ENCODE measurements at regions not wholly inside any gene's neighbourhood (a gene's known extent, or its start where the extent isn't known, plus 50 kb on each side); places are given as distances from the start of the nearest gene placed in this dataset.

DNA sequence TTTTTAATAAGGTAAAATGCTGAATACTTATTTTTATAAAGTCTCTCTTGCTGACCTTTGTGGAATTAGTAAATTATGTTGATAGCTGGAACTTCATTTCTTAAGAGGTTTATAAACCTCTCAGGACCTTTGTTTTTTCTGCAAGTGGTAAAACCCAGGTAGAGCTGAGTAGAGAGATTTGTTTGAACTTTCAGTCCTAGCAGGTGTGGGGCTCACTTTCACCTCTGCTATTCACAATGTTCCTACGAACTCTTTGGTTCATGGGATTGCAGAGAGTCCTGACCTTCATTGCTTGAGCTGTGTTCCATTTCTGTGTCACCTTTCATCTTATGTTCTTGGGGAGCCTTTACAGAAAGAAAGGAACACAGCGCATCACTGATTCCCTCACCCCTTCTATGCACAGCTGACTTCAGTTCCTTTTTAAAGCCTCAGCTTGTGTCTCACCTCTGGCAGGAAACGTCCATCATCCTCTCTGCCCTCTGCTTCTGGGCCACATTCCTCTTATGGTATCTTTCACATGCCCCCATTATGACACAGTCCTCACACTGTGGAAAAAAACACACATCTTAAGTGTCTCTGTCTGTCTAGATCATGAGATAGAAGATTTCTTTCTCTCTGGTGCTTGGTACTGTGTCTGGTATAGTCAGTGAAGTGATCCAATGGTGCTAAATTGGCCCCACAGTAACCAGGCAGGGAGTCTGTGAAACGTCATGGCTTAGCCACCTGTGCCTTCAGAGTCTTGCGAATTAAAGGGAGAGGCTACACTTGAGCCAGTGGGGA, 262.5 kb upstream of the B3GALT2 start (continued):
- TF ChIP-seq, protein P1, sequence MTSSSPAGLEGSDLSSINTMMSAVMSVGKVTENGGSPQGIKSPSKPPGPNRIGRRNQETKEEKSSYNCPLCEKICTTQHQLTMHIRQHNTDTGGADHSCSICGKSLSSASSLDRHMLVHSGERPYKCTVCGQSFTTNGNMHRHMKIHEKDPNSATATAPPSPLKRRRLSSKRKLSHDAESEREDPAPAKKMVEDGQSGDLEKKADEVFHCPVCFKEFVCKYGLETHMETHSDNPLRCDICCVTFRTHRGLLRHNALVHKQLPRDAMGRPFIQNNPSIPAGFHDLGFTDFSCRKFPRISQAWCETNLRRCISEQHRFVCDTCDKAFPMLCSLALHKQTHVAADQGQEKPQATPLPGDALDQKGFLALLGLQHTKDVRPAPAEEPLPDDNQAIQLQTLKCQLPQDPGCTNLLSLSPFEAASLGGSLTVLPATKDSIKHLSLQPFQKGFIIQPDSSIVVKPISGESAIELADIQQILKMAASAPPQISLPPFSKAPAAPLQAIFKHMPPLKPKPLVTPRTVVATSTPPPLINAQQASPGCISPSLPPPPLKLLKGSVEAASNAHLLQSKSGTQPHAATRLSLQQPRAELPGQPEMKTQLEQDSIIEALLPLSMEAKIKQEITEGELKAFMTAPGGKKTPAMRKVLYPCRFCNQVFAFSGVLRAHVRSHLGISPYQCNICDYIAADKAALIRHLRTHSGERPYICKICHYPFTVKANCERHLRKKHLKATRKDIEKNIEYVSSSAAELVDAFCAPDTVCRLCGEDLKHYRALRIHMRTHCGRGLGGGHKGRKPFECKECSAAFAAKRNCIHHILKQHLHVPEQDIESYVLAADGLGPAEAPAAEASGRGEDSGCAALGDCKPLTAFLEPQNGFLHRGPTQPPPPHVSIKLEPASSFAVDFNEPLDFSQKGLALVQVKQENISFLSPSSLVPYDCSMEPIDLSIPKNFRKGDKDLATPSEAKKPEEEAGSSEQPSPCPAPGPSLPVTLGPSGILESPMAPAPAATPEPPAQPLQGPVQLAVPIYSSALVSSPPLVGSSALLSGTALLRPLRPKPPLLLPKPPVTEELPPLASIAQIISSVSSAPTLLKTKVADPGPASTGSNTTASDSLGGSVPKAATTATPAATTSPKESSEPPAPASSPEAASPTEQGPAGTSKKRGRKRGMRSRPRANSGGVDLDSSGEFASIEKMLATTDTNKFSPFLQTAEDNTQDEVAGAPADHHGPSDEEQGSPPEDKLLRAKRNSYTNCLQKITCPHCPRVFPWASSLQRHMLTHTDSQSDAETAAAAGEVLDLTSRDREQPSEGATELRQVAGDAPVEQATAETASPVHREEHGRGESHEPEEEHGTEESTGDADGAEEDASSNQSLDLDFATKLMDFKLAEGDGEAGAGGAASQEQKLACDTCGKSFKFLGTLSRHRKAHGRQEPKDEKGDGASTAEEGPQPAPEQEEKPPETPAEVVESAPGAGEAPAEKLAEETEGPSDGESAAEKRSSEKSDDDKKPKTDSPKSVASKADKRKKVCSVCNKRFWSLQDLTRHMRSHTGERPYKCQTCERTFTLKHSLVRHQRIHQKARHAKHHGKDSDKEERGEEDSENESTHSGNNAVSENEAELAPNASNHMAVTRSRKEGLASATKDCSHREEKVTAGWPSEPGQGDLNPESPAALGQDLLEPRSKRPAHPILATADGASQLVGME (CRISPR knock-in tag; IDR thresholded peaks at IDR 0.05) = no peak
- TF ChIP-seq KAT8 (IDR thresholded peaks at IDR 0.05; ENCODE audit: low read depth) (no peak), NEUROD1 (IDR thresholded peaks at IDR 0.05; ENCODE audit: borderline replicate concordance, low read depth, low read length, partially characterized antibody) (no peak), PHTF2 (CRISPR knock-in tag; IDR thresholded peaks at IDR 0.05) (no peak), PTBP1 (IDR thresholded peaks at IDR 0.05; ENCODE audit: low read depth, low read length) (no peak), KLF13 (tag; IDR thresholded peaks at IDR 0.05; ENCODE audit: borderline replicate concordance, low read depth) (no peak), PHB (CRISPR knock-in tag; IDR thresholded peaks at IDR 0.05) (no peak), SMAD1 (IDR thresholded peaks at IDR 0.05; ENCODE audit: low read depth, low read length, partially characterized antibody) (no peak), JUN (IDR thresholded peaks at IDR 0.05; ENCODE audit: borderline replicate concordance, low read depth, low read length) (no peak), JUN (CRISPR knock-in tag; IDR thresholded peaks at IDR 0.05; ENCODE audit: borderline replicate concordance) (no peak), HNRNPL (IDR thresholded peaks at IDR 0.05; ENCODE audit: low read depth, low read length) (no peak)
- TF ChIP-seq, protein P2, sequence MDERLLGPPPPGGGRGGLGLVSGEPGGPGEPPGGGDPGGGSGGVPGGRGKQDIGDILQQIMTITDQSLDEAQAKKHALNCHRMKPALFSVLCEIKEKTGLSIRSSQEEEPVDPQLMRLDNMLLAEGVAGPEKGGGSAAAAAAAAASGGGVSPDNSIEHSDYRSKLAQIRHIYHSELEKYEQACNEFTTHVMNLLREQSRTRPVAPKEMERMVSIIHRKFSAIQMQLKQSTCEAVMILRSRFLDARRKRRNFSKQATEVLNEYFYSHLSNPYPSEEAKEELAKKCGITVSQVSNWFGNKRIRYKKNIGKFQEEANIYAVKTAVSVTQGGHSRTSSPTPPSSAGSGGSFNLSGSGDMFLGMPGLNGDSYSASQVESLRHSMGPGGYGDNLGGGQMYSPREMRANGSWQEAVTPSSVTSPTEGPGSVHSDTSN (CRISPR knock-in tag; IDR thresholded peaks at IDR 0.05; ENCODE audit: low read depth) = no peak
- TF ChIP-seq, protein P2 (tag; conservative IDR thresholded peaks at IDR 0.05; ENCODE audit: low read depth) = no peak

All from K562 (cell line).